KOPT-K1 (cell line): ENCODE measurements at regions not wholly inside any gene's neighbourhood (a gene's known extent, or its start where the extent isn't known, plus 50 kb on each side); places are given as distances from the start of the nearest gene placed in this dataset.
"Not testable (repeated sequence)": the region's sequence is repeated elsewhere in the genome, so short reads cannot be mapped to it uniquely, and the experiment has no call there.

Experiments used
- H3K27ac ChIP-seq: fragments of 200-600 bp; sonication (generic); 2 replicates; pipeline ENCODE4 v1.5.1; 2016; ENCODE audit warnings: antibody characterized with exemption, mild to moderate bottlenecking, low read depth, low read length; ENCODE audit not compliant: poor library complexity, severe bottlenecking
- H3K36me3 ChIP-seq: fragments of 200-600 bp; sonication (generic); 2 replicates; pipeline ENCODE4 v1.5.1; 2017; ENCODE audit warnings: antibody characterized with exemption, mild to moderate bottlenecking, low read length, moderate library complexity; ENCODE audit not compliant: insufficient read depth
- H3K9me3 ChIP-seq: fragments of 200-600 bp; sonication (generic); 2 replicates; pipeline ENCODE4 v1.5.1; 2017; ENCODE audit warnings: antibody characterized with exemption, low read length, mild to moderate bottlenecking; ENCODE audit not compliant: insufficient read depth, poor library complexity, severe bottlenecking

DNA sequence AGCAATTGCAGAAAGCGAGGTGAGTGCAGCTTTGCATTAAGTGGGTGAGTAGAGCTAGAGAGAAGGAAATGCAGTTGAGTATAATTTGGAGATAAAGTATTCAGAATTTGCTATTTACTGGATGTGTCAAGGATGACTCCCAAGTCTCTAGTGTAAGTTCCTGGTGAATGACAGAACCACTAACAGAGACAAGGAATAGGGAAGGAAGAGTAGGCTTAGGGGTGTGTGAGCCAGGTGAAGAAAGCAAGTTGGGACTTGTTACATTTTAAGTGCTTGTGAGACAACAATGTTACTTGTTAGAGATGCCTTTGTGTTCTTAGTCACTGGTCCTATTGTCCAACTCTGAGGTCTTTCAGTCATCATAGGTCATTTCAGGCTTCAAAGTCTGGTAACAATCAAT lies 70.8 kb downstream of the TBC1D26 start:
- H3K9me3 ChIP-seq, H3K27ac ChIP-seq, H3K36me3 ChIP-seq: not testable (repeated sequence)

DNA sequence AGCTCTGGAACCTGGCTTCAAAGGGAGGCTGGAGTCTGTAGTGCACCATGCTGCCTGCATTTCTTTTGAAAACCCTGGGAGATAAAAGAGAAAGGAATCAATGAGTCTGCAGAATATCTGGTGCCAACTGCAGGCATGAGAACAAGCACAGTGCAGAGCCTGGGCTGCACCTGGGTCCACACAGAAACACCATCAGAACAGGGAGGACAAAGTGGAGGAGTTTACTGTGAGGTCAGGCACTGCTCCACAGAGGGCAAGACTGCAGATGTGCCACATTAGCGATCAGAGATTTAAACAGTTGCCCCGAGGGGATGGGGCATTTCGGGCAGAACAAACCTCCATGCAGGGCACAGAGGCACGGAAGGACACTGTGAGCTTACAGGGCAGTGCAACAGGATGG lies 74.7 kb downstream of the TBC1D26 start:
- not testable (repeated sequence) for H3K27ac ChIP-seq, H3K9me3 ChIP-seq, H3K36me3 ChIP-seq

DNA sequence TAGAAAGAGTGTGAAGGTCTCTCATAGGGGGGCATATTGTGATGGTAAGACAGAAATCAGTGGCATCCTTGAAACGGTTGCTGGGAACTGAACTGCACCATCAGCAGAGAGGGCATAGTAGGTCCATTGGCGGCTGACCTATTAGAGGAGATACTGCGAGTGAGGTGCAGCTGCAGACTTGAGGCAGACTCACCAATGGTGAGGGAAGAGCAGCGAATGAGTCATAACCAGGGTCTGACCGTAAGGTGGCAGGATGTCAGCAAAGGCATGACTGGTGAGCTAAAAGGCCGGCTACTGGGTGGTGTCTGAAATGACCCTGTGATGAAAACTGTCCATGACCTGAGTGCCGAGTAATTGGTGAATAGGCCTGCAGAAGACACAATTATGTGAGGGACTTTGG lies 81.3 kb downstream of the TBC1D26 start:
- H3K36me3 ChIP-seq, H3K9me3 ChIP-seq, H3K27ac ChIP-seq: not testable (repeated sequence)

DNA sequence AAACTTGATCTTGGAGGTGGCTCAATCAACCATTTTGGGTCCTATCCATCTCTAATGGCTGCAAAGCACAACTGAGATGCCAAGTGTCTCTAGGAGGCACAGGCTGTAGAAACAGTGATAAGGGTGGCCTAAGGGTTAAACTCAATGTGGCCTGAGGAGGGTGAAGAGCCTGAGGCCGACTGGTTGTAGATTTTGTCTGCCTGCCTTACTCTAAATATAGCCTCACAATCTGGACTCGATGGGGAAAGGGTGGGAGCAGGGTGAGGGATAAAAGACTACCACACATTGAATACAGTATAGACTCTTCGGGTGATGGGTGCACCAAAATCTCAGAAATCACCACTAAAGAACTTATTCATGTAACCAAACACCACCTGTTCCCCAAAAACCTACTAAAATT lies 81.9 kb downstream of the TBC1D26 start:
- H3K27ac ChIP-seq, H3K36me3 ChIP-seq, H3K9me3 ChIP-seq: not testable (repeated sequence)

DNA sequence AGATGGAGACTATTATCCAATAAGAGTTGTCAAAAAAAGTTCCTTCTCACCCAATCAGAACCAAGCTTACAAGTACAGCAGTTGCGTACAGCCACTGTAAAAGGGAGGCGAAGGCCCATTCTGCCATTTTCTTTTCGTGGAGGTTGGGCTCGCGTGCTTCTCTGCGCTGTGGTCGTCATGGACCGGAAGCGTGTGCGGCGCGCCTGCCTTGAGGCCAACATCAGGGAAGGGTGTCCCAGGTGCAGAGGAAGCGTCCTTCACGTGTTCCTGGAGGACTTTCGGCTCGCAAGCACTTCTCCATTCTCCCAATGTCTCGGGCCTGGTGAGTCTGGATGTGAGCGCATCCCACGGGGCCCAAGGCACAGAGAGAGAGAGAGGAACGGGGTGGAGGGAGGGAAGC lies 85.8 kb downstream of the TBC1D26 start:
- not testable (repeated sequence) for H3K36me3 ChIP-seq, H3K27ac ChIP-seq, H3K9me3 ChIP-seq

DNA sequence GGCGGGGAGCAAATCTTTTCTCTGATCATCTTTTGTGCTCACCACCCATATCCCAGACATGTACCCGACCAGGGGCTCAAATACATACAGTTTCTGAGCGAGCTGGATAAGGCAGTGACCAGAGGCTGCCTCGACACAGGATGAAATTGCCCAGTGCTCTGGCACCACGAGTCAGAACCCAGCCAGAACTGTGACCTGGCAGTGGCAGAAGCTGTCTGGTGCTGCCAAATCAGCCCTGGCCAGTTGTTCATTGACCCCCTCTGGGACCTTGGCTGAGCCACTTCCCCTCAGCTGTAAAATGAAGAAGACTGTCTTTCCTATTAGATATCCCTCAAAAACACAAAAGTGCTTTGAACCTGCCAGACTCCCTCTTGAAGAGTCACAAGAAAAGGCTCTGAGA lies 90.2 kb downstream of the TBC1D26 start:
- H3K9me3 ChIP-seq, H3K36me3 ChIP-seq, H3K27ac ChIP-seq: not testable (repeated sequence)

DNA sequence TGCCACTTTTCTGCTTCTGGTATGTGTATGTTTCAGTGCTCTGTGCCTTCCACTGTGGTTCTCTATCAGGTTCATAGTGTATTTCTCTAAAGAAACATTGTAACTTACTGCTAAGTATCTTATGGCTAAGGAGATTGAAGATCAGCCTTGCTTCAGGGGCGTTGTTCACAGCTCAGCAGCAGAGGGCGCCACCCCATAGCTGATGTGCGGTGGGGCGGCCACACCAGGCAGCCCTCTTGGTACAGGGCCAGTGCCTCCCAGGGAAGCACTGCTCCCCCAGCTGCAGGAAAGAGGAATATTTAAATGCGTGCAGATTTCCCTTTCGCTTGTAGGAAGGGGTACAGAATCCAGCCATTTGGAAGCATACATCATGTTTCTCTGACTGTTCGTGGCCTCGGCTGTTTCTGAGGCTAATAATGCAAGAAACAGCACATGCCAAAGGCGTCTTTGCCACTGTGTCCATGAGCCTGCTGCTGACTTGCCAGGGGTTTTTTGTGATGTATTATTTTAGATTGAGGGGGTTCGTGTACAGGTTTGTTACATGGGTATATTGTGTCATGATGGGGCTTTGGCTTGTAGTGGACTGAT lies 96.7 kb downstream of the TBC1D26 start:
- not testable (repeated sequence) for H3K36me3 ChIP-seq, H3K27ac ChIP-seq

DNA sequence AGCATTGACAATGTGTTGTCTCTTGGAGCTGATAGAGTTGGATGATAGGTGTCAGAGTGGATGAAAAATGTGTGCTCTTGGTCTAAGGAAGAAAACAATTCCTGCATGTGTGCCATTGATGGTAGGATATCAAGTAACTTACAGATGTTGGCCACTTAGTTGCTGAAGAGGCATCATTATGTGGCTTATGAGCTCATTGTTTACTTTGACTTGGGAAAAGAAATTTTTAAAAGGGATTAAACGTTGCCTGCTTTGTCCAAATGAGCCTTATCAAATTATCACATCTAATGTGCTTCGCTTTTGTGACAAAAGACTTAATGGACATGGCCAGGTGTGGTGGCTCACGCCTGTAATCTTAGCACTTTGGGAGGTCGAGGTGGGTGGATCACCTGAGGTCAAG lies 98.1 kb downstream of the TBC1D26 start:
- H3K27ac ChIP-seq, H3K36me3 ChIP-seq, H3K9me3 ChIP-seq: not testable (repeated sequence)

More for the DNA sequence above, 96.7 kb downstream of the TBC1D26 start:
- not testable (repeated sequence) for H3K9me3 ChIP-seq

DNA sequence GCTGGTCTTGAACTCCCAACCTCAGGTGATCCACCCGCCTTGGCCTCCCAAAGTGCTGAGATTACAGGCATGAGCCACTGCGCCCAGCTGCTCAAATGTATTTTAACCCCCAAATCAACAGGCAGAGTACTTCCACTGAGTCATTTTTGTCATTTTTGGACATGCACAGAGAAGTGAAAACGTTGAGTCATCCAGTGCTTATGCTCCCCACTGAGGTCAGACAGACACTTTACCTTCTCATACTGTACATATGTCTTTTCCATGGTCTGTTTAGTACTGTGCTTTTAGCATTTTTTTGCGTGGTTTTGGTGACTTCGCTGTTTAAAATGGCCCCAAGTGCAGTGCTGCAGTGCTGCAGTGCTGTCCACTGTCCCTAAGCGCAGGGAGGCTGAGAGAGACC lies 99.1 kb downstream of the TBC1D26 start:
- not testable (repeated sequence) for H3K36me3 ChIP-seq, H3K27ac ChIP-seq, H3K9me3 ChIP-seq

DNA sequence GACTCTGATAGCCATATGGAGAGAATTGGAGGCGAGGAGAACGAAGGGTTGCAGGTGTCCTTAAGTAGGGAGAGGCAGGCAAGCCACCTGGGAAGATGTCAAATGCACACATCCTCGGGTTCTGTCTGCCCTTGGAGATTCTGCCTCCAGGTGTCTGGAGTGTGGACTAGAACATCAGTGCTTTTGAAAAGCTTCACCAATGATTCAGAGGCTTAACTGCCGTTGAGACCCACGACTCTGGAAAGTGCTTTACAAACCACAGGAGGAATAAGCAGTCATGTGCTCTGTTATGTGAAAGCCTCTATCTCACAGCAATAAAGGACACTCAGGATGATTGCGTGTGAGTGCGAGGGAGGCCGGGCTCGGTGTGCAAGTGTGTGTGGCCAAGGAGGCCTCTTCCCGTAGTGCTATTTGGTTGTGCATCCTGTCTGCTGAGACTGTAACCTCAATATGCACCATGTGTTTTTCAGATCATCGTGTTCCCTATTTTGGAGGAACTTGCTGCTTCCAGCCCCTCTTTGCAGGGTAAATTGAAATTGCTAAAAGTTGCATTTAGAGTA lies 100.9 kb downstream of the TBC1D26 start:
- peak overlapping the region; percentile 14 for H3K27ac ChIP-seq
- H3K36me3 ChIP-seq, H3K9me3 ChIP-seq: not testable (repeated sequence)

DNA sequence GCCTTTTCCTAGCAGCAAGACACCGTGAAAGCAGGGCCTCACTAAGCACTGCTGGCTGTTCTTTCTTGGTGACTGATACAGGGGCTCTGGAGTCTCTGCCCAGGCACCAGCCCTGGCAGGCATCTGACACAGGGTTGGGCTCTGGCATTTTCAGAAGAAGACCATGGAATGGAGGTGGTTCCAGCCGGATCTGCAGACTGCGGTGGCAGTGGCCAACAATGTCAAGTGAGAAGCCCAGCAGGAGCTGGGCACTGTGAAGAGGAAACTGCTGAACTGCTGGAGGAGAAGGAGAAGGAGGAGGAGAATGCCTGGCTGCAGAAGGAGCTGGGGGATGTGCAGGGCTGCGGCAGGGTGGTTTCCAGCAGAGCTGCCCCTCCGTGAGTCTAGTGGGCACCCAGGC lies 101.8 kb downstream of the TBC1D26 start:
- peak overlapping the region; percentile 16 for H3K27ac ChIP-seq
- not testable (repeated sequence) for H3K9me3 ChIP-seq, H3K36me3 ChIP-seq

DNA sequence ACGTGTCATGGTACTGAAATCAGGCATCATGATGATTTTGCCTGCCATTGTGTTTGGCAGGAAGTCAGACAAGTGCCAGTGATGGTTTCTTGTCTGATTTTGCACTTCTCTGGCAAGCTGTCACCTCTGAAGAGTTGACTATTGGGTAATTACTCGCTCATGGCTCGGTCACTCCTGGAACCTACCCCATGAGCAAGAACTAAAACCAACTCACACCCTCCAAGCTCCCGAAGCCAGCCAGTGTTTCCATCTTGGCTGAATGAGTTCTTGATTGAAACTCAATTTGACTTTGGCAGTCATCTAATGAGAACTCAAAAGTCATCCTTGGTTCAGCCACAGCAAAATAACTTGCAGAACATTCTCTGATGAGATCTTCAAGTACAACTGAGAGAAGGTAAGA lies 103.4 kb downstream of the TBC1D26 start:
- not testable (repeated sequence) for H3K9me3 ChIP-seq

DNA sequence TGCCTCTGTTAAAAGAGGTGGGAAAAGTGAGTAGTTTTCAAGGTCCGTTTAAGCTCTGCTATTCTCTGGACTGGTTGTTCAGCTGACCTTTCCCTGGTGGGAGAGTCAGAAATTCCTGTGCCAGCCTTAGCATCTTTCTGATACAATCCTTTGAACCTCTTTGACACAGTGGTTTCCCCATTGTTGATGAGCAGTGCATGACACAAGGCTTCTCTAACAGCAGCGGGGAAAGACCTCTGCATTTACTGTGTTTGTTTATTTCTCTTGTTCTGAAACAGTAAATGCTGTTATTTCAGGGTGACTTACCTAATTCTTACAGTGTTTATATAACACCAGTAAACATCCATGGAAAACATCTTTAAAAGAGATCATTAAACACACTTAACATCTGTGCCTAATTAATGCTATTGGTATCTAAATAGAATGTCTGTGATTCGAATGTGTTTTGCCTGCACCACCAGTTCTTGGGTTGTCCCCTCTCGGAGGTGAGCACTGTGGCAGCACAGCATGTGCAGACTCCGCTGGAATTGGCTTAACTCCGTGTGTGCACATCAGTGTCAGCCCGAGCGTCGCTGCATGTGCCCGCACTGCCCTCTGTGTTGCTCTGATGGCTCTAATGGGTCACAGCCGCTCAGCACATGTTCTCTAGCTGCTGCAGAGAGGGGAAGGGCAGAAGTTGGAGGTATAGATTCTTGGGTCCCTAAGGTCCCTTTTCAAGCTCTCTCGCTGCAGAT lies 104.3 kb downstream of the TBC1D26 start:
- not testable (repeated sequence) for H3K27ac ChIP-seq, H3K36me3 ChIP-seq, H3K9me3 ChIP-seq

More for the DNA sequence above, 103.4 kb downstream of the TBC1D26 start:
- not testable (repeated sequence) for H3K27ac ChIP-seq, H3K36me3 ChIP-seq

DNA sequence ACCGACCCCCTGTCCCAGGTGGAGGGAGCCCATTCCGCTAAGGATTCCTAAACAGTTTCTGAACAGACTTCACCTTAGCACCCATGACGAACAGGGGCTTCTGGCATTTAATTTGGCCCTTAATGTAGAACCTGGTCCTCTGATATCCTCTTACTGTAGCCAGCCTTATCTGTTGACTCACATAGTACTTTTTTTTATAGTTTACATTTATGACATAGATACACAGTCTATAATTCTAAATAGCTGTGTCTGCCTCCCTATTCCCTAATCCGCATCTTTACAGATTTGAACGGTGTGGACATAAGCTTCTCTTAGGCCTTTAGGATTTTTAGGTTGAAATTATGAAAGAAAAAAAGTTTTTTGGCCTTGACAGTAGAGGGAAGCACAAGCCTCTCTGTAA lies 104.9 kb downstream of the TBC1D26 start:
- H3K9me3 ChIP-seq, H3K36me3 ChIP-seq, H3K27ac ChIP-seq: not testable (repeated sequence)

DNA sequence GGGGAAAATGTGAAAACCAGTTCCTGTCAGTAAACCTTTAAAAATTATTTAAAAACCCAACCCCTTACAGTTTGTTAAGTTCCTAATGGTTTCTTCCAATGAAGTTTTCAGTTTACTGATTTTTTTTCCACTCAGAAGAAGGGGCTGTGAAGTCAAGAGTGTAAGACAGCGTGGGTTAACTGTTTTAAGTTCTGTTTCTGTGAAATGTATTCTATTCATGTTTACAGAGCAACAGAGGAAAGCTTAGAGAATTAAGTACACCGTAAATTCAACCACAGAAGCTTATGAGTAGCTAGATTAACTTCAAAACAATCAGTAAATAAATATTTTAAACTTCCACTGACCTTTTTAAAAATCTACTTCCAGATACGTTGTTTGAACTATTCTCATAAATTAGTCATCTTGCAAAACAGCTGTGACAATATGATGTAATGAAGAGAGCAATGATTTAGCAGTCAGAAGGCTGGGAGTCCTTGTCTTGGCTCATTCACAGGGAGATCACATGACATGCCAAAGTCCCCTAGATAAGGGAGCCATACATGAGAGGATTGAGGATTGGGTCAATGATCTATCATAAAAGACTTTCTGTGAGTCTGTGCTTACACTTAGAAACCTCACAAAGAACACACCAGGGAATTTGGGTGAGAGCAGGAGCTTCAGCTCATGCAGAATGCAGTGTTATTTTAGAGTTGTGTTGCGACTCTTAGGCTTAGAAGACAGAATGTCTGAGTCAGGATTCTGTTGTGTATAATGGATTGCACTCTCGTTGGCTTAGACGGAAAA lies 97.3 kb upstream of the ADORA2B start:
- H3K9me3 ChIP-seq, H3K27ac ChIP-seq, H3K36me3 ChIP-seq: not testable (repeated sequence)
